Keratinocyte (primary cell): ENCODE measurements at regions not wholly inside any gene's neighbourhood (a gene's known extent, or its start where the extent isn't known, plus 50 kb on each side); places are given as distances from the start of the nearest gene placed in this dataset.

Experiments
- EZH2 ChIP-seq: IDR thresholded peaks from one replicate; pipeline ENCODE4 v1.6.1; 2012; ENCODE audit warnings: inconsistent platforms, mild to moderate bottlenecking, low read length, moderate library complexity
- TF ChIP-seq, protein P1 (sequence below), 3 experiments: IDR thresholded peaks in 1 of 3; conservative IDR thresholded peaks in 1 of 3; optimal IDR thresholded peaks in 1 of 3; 2 replicates in 2 of 3; 3 replicates in 1 of 3; pipeline versions ENCODE3 to v1.5.1; 2011; ENCODE audit warnings: low read length in 3 of 3, mild to moderate bottlenecking in 3 of 3, moderate library complexity in 2 of 3, control low read depth in 1 of 3, inconsistent platforms in 1 of 3; ENCODE audit not compliant: insufficient read depth in 2 of 3; ENCODE audit errors: extremely low read depth in 1 of 3

DNA sequence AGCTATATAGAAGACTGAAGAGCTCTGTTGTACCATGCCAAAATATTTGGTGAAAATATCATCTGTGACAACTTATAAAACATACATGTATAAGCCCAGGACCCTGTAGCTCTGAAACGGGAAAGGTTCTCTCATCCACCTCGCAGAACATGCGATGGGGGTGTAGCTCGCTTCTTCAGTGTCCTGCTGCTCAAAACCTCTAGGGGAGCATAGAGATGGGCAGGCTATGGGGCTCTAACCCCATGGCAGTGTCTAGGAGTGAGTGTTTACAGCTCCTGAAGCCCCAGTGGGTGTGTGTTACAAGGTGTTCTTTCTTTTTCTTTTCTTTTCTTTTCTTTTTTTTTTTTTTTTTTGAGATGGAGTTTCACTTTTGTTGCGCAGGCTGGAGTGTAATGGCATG, 505.2 kb upstream of the SYNCRIP start:
- no peak for TF ChIP-seq EZH2
- TF ChIP-seq, protein P1, sequence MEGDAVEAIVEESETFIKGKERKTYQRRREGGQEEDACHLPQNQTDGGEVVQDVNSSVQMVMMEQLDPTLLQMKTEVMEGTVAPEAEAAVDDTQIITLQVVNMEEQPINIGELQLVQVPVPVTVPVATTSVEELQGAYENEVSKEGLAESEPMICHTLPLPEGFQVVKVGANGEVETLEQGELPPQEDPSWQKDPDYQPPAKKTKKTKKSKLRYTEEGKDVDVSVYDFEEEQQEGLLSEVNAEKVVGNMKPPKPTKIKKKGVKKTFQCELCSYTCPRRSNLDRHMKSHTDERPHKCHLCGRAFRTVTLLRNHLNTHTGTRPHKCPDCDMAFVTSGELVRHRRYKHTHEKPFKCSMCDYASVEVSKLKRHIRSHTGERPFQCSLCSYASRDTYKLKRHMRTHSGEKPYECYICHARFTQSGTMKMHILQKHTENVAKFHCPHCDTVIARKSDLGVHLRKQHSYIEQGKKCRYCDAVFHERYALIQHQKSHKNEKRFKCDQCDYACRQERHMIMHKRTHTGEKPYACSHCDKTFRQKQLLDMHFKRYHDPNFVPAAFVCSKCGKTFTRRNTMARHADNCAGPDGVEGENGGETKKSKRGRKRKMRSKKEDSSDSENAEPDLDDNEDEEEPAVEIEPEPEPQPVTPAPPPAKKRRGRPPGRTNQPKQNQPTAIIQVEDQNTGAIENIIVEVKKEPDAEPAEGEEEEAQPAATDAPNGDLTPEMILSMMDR (optimal IDR thresholded peaks at IDR 0.05 in 1 of 3, IDR thresholded peaks at IDR 0.05 in 1 of 3, conservative IDR thresholded peaks at IDR 0.05 in 1 of 3; ENCODE audit: extremely low read depth in 1 of 3, insufficient read depth in 2 of 3, low read length in 3 of 3) = no peak
